ENCODE measurements at regions not wholly inside any gene's neighbourhood (a gene's known extent, or its start where the extent isn't known, plus 50 kb on each side); places are given as distances from the start of the nearest gene placed in this dataset.

- no peak for DNase-seq
Observed at GRCh38 chr13:85535316-85536084, 263.7 kb downstream of the SLITRK6 start.

GRCh38 chr13:85533911-85534310 lies 265.3 kb downstream of the SLITRK6 start:
- DNase-seq = no peak

- no peak for DNase-seq
Observed at GRCh38 chr13:85529218-85529594, 270.0 kb downstream of the SLITRK6 start.

- DNase-seq = peak; percentile 64
Observed at GRCh38 chr13:85528491-85529217, 270.6 kb downstream of the SLITRK6 start.

- DNase-seq = no peak
Observed at GRCh38 chr13:85527316-85527715, 271.9 kb downstream of the SLITRK6 start.

GRCh38 chr13:85525411-85525810 lies 273.8 kb downstream of the SLITRK6 start:
- no peak for DNase-seq

- no peak for DNase-seq
Observed at GRCh38 chr13:85521657-85522056, 277.6 kb downstream of the SLITRK6 start.

- no peak for DNase-seq
Observed at GRCh38 chr13:85520445-85520844, 278.8 kb downstream of the SLITRK6 start.

- DNase-seq = no peak
Observed at GRCh38 chr13:85519363-85519762, 279.9 kb downstream of the SLITRK6 start.

- no peak for DNase-seq
Observed at GRCh38 chr13:85512421-85512820, 286.8 kb downstream of the SLITRK6 start.

GRCh38 chr13:85509512-85509911 lies 289.7 kb downstream of the SLITRK6 start:
- no peak for DNase-seq

- DNase-seq = no peak
Observed at GRCh38 chr13:85508683-85509329, 290.4 kb downstream of the SLITRK6 start.

- no peak for DNase-seq
Observed at GRCh38 chr13:85503797-85504196, 295.4 kb downstream of the SLITRK6 start.

- no peak for DNase-seq
Observed at GRCh38 chr13:85501616-85502015, 297.6 kb downstream of the SLITRK6 start.

- no peak for DNase-seq
Observed at GRCh38 chr13:85500696-85501256, 298.4 kb downstream of the SLITRK6 start.

GRCh38 chr13:85498774-85499173 lies 300.4 kb downstream of the SLITRK6 start:
- DNase-seq = no peak

- DNase-seq = peak; percentile 79
Observed at GRCh38 chr13:85497652-85498051, 301.6 kb downstream of the SLITRK6 start.

- DNase-seq = no peak
Observed at GRCh38 chr13:85492283-85492682, 306.9 kb downstream of the SLITRK6 start.

- DNase-seq = no peak
Observed at GRCh38 chr13:85486663-85487062, 312.6 kb downstream of the SLITRK6 start.

GRCh38 chr13:85473144-85473543 lies 326.1 kb downstream of the SLITRK6 start:
- no peak for DNase-seq

- DNase-seq = no peak
Observed at GRCh38 chr13:85469320-85469719, 329.9 kb downstream of the SLITRK6 start.

GRCh38 chr13:85462792-85463425 lies 336.3 kb downstream of the SLITRK6 start:
- no peak for DNase-seq

- no peak for DNase-seq
Observed at GRCh38 chr13:85461621-85462020, 337.6 kb downstream of the SLITRK6 start.
